Activated CD4-positive, alpha-beta memory T cell treated with anti-CD3 and anti-CD28 coated beads, Interleukin-2, amount 10 ng/mL, durations not matched to agents 7 days and 5 days (primary cell): ENCODE measurements at regions not wholly inside any gene's neighbourhood (a gene's known extent, or its start where the extent isn't known, plus 50 kb on each side); places are given as distances from the start of the nearest gene placed in this dataset.

Source experiments
- CTCF ChIA-PET: fragments of 350-600 bp; sonication (Branson Sonifier 250); formaldehyde crosslinking; loops from one replicate; lab custom pipeline; 2021; ENCODE audit warnings: antibody characterized with exemption, inconsistent platforms; lab: Charles Lee
- POLR2A ChIA-PET: fragments of 350-600 bp; sonication (Branson Sonifier 250); formaldehyde crosslinking; loops from one replicate; lab custom pipeline; 2021; ENCODE audit warnings: antibody characterized with exemption; lab: Charles Lee
- DNase-seq: peaks from one replicate; pipeline ENCODE4 v3.0.0-alpha.2; 2020
- H3K27ac Mint-ChIP-seq: one replicate; pipeline ENCODE4 v1.8.0; 2021; ENCODE audit warnings: mild to moderate bottlenecking, mixed read lengths
- H3K27me3 Mint-ChIP-seq: one replicate; pipeline ENCODE4 v1.8.0; 2021; ENCODE audit warnings: mixed read lengths
- H3K36me3 Mint-ChIP-seq: one replicate; pipeline ENCODE4 v1.8.0; 2021; ENCODE audit warnings: low read depth, mixed read lengths
- H3K4me1 Mint-ChIP-seq: one replicate; pipeline ENCODE4 v1.8.0; 2021; ENCODE audit warnings: mixed read lengths
- H3K4me3 Mint-ChIP-seq: one replicate; pipeline ENCODE4 v1.8.0; 2021; ENCODE audit warnings: mild to moderate bottlenecking, mixed read lengths
- H3K9me3 Mint-ChIP-seq: one replicate; pipeline ENCODE4 v1.8.0; 2021; ENCODE audit warnings: mixed read lengths

- ChIA-PET CTCF (no interaction called here), POLR2A (no interaction called here)
- no peak overlapping the region for H3K4me3 Mint-ChIP-seq
- no peak overlapping the region for H3K27ac Mint-ChIP-seq
- H3K27me3 Mint-ChIP-seq, result no peaks in the 10 kb centered on the region
- H3K36me3 Mint-ChIP-seq, result no peaks in the 10 kb centered on the region
- no peak for DNase-seq
- H3K9me3 Mint-ChIP-seq, result no peaks in the 10 kb centered on the region
- no peaks in the 10 kb centered on the region for H3K4me1 Mint-ChIP-seq
These were observed 233.4 kb upstream of the SPRY2 start for GRCh38 chr13:80574113-80574850.

- Mint-ChIP-seq H3K4me3 (no peak overlapping the region), H3K4me1 (no peaks in the 10 kb centered on the region), H3K27ac (no peak overlapping the region), H3K36me3 (no peaks in the 10 kb centered on the region), H3K9me3 (no peaks in the 10 kb centered on the region), H3K27me3 (no peaks in the 10 kb centered on the region)
- CTCF ChIA-PET, result no interaction called here
- POLR2A ChIA-PET, result no interaction called here
- no peak for DNase-seq
These were observed 232.0 kb upstream of the SPRY2 start for GRCh38 chr13:80572923-80573316.

DNA sequence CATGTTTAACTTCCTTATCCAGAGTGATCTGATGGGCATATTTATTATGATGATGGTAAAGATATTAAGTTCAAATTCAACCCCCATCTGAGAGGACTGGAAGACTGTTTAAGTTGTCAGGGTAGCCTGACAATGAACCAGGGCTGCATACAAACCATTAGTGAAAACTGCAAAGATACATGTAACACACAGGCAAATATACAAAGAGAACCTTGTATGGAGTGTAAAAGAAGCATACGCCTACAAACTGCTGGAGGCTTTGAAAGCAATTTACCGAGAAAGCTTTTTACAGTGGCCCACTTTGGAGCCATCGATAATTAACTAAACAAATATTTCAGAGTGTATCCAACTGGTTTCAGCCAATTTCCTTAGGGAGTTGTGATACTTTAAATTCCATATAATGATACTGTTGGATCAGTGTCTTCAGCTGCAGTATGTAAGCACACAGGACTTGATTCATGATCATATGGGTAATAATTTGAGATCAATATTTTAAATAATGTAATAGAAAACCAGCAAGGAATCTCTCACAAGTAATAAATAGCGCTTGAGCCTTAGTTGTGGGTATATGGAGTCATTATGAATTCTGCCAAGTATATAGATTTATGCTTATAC lies 231.5 kb upstream of the SPRY2 start:
- no peaks in the 10 kb centered on the region for H3K9me3 Mint-ChIP-seq
- H3K36me3 Mint-ChIP-seq, result no peaks in the 10 kb centered on the region
- no peaks in the 10 kb centered on the region for H3K27me3 Mint-ChIP-seq
- CTCF ChIA-PET, result no interaction called here
- POLR2A ChIA-PET, result no interaction called here
- H3K4me1 Mint-ChIP-seq, result no peaks in the 10 kb centered on the region
- DNase-seq, result no peak
- no peak overlapping the region for H3K4me3 Mint-ChIP-seq
- no peak overlapping the region for H3K27ac Mint-ChIP-seq

GRCh38 chr13:80571346-80572307 lies 230.7 kb upstream of the SPRY2 start:
- Mint-ChIP-seq H3K4me1 (no peaks in the 10 kb centered on the region), H3K27ac (no peak overlapping the region), H3K9me3 (no peaks in the 10 kb centered on the region), H3K36me3 (no peaks in the 10 kb centered on the region), H3K4me3 (no peak overlapping the region), H3K27me3 (no peaks in the 10 kb centered on the region)
- DNase-seq, result no peak
- CTCF ChIA-PET, result no interaction called here
- POLR2A ChIA-PET, result no interaction called here

GRCh38 chr13:80563439-80563838 lies 222.5 kb upstream of the SPRY2 start:
- Mint-ChIP-seq H3K27me3 (no peaks in the 10 kb centered on the region), H3K4me3 (no peak overlapping the region), H3K4me1 (no peaks in the 10 kb centered on the region), H3K9me3 (peaks cover 4% of the 10 kb centered on the region), H3K27ac (no peak overlapping the region), H3K36me3 (no peaks in the 10 kb centered on the region)
- CTCF ChIA-PET, result no interaction called here
- DNase-seq, result no peak
- POLR2A ChIA-PET, result no interaction called here

- CTCF ChIA-PET, result no interaction called here
- no peak overlapping the region for H3K27ac Mint-ChIP-seq
These were observed 221.7 kb upstream of the SPRY2 start for GRCh38 chr13:80562433-80563156.

GRCh38 chr13:80560609-80561008 lies 219.7 kb upstream of the SPRY2 start:
- H3K27ac Mint-ChIP-seq, result no peak overlapping the region
- no peaks in the 10 kb centered on the region for H3K36me3 Mint-ChIP-seq
- POLR2A ChIA-PET, result no interaction called here
- no peaks in the 10 kb centered on the region for H3K4me1 Mint-ChIP-seq
- no peaks in the 10 kb centered on the region for H3K27me3 Mint-ChIP-seq
- H3K4me3 Mint-ChIP-seq, result no peak overlapping the region
- DNase-seq, result no peak
- CTCF ChIA-PET, result no interaction called here
- peaks cover 4% of the 10 kb centered on the region for H3K9me3 Mint-ChIP-seq

More at GRCh38 chr13:80562433-80563156, 221.7 kb upstream of the SPRY2 start:
- no peaks in the 10 kb centered on the region for H3K36me3 Mint-ChIP-seq
- POLR2A ChIA-PET, result no interaction called here
- no peaks in the 10 kb centered on the region for H3K27me3 Mint-ChIP-seq
- DNase-seq, result no peak
- H3K4me3 Mint-ChIP-seq, result no peak overlapping the region
- peaks cover 4% of the 10 kb centered on the region for H3K9me3 Mint-ChIP-seq
- H3K4me1 Mint-ChIP-seq, result no peaks in the 10 kb centered on the region

- no peak overlapping the region for H3K27ac Mint-ChIP-seq
- no peak for DNase-seq
These were observed 219.0 kb upstream of the SPRY2 start for GRCh38 chr13:80559944-80560343.

GRCh38 chr13:80558074-80558473 lies 217.1 kb upstream of the SPRY2 start:
- Mint-ChIP-seq H3K4me3 (no peak overlapping the region), H3K36me3 (no peaks in the 10 kb centered on the region), H3K9me3 (peaks cover 4% of the 10 kb centered on the region), H3K27me3 (no peaks in the 10 kb centered on the region), H3K27ac (no peak overlapping the region), H3K4me1 (no peaks in the 10 kb centered on the region)
- no peak for DNase-seq
- POLR2A ChIA-PET, result no interaction called here
- CTCF ChIA-PET, result no interaction called here

More at GRCh38 chr13:80559944-80560343, 219.0 kb upstream of the SPRY2 start:
- H3K27me3 Mint-ChIP-seq, result no peaks in the 10 kb centered on the region
- no peaks in the 10 kb centered on the region for H3K36me3 Mint-ChIP-seq
- no peak overlapping the region for H3K4me3 Mint-ChIP-seq
- H3K9me3 Mint-ChIP-seq, result peaks cover 4% of the 10 kb centered on the region
- ChIA-PET POLR2A (no interaction called here), CTCF (no interaction called here)
- H3K4me1 Mint-ChIP-seq, result no peaks in the 10 kb centered on the region

DNA sequence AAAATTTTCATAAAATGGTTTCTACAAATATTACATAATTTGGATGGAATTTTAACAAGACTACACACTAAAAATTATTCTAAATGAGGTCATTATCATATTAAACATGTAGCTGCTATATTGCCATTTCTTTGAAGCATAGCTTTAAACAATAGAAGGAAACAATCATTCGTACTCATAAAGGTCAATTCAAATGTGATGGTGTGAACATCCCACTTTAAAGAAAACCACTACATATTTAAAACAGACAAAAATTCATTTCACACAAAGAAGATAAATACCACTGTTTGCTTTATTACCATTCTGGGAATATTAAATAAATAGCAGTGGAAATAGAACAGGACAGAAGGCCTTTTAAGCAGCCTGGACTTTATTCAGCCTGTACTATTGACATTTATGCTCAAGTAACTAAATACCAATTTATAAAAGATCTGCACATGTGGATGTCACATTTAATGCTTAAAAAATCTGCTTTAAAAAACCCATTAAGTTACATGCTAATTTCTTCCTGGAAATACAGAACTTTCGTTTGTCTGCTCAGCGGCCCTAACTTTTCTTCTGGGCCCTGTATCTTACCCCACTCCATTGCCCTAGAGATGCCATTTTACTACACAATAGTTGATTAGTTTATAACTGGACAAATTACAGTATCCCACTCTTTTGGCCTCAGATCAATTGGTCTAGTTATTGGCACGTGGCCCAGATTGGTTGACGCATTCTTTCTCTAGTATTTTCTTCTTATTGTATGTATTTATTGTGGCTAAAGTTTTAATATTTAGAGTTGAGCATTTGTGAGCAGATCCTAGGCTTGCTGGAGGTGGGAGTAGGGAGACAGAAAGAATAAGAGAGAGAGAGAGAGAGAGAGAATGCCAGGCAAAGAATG lies 215.1 kb upstream of the SPRY2 start:
- ChIA-PET CTCF (no interaction called here), POLR2A (no interaction called here)
- Mint-ChIP-seq H3K9me3 (peaks cover 4% of the 10 kb centered on the region), H3K27ac (no peak overlapping the region), H3K27me3 (no peaks in the 10 kb centered on the region), H3K36me3 (no peaks in the 10 kb centered on the region), H3K4me1 (no peaks in the 10 kb centered on the region), H3K4me3 (no peak overlapping the region)
- DNase-seq, result no peak

DNA sequence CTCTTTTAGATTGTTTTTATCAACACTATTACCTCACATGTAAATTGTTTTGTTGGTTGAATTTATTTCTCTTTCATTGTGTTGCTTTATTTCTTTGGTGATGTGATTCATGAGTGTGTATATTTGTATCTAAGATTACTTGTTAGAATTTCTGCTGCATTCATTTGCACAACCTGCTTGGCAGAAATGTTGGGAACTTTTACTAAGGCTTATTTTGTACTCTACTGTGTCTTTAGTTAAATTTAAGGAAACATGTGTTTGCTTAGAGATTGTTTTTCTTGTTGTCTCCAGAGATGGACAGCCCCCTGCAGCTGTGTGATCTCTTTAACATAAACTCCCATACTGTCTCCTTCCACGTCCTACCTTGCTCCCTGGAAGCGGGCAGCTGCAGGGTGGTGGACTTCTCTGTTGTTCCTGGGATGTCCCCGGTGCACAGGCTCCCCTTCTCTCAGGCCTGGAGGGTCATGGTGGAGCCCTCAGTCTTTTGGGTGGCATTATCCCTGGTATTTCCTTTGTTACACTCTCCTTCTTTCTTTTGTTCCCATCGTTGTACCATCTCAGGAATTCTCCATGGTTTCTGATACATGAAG lies 212.0 kb upstream of the SPRY2 start:
- no peaks in the 10 kb centered on the region for H3K27me3 Mint-ChIP-seq
- DNase-seq, result no peak
- peaks cover under 1% of the 10 kb centered on the region for H3K9me3 Mint-ChIP-seq
- POLR2A ChIA-PET, result no interaction called here
- CTCF ChIA-PET, result no interaction called here
- H3K4me1 Mint-ChIP-seq, result no peaks in the 10 kb centered on the region
- no peaks in the 10 kb centered on the region for H3K36me3 Mint-ChIP-seq
- no peak overlapping the region for H3K27ac Mint-ChIP-seq
- H3K4me3 Mint-ChIP-seq, result no peak overlapping the region
